ENCODE measurements at regions not wholly inside any gene's neighbourhood (a gene's known extent, or its start where the extent isn't known, plus 50 kb on each side); places are given as distances from the start of the nearest gene placed in this dataset.

GRCh38 chr11:15893080-15893492 lies 463.3 kb downstream of the SOX6 start:
- DNase-seq (ENCODE audit: low read depth in 2 of 2, low spot score in 1 of 2) = no peak

GRCh38 chr11:15896026-15896425 lies 460.3 kb downstream of the SOX6 start:
- no peak for DNase-seq (ENCODE audit: low read depth in 2 of 2, low spot score in 1 of 2)

GRCh38 chr11:15896530-15896929 lies 459.8 kb downstream of the SOX6 start:
- no peak for DNase-seq (ENCODE audit: low read depth in 2 of 2, low spot score in 1 of 2)

GRCh38 chr11:15897211-15897960 lies 459.0 kb downstream of the SOX6 start:
- DNase-seq (ENCODE audit: low read depth in 2 of 2, low spot score in 1 of 2) = no peak

- DNase-seq (ENCODE audit: low read depth in 2 of 2, low spot score in 1 of 2) = no peak
Observed at GRCh38 chr11:15901054-15901453, 455.3 kb downstream of the SOX6 start.

GRCh38 chr11:15901790-15902189 lies 454.6 kb downstream of the SOX6 start:
- DNase-seq (ENCODE audit: low read depth in 2 of 2, low spot score in 1 of 2) = no peak

GRCh38 chr11:15903246-15903645 lies 453.1 kb downstream of the SOX6 start:
- no peak for DNase-seq (ENCODE audit: low read depth in 2 of 2, low spot score in 1 of 2)

- DNase-seq (ENCODE audit: low read depth in 2 of 2, low spot score in 1 of 2) = no peak
Observed at GRCh38 chr11:15905366-15906104, 450.8 kb downstream of the SOX6 start.

GRCh38 chr11:15906481-15907035 lies 449.8 kb downstream of the SOX6 start:
- no peak for DNase-seq (ENCODE audit: low read depth in 2 of 2, low spot score in 1 of 2)

- DNase-seq (ENCODE audit: low read depth in 2 of 2, low spot score in 1 of 2) = no peak
Observed at GRCh38 chr11:15907806-15908205, 448.5 kb downstream of the SOX6 start.

GRCh38 chr11:15909937-15910598 lies 446.3 kb downstream of the SOX6 start:
- no peak for DNase-seq (ENCODE audit: low read depth in 2 of 2, low spot score in 1 of 2)

GRCh38 chr11:15910761-15911160 lies 445.6 kb downstream of the SOX6 start:
- no peak for DNase-seq (ENCODE audit: low read depth in 2 of 2, low spot score in 1 of 2)

- no peak for DNase-seq (ENCODE audit: low read depth in 2 of 2, low spot score in 1 of 2)
Observed at GRCh38 chr11:15911377-15912044, 444.8 kb downstream of the SOX6 start.

- no peak for DNase-seq (ENCODE audit: low read depth in 2 of 2, low spot score in 1 of 2)
Observed at GRCh38 chr11:15912291-15912690, 444.1 kb downstream of the SOX6 start.

GRCh38 chr11:15912825-15913224 lies 443.5 kb downstream of the SOX6 start:
- no peak for DNase-seq (ENCODE audit: low read depth in 2 of 2, low spot score in 1 of 2)

GRCh38 chr11:15913261-15913660 lies 443.1 kb downstream of the SOX6 start:
- DNase-seq (ENCODE audit: low read depth in 2 of 2, low spot score in 1 of 2) = no peak

All from stimulated activated CD8-positive, alpha-beta memory T cell treated with anti-CD3 and anti-CD28 coated beads, Interleukin-4, amount 100 ng/mL, for 4 hours (primary cell).